ENCODE measurements at regions not wholly inside any gene's neighbourhood (a gene's known extent, or its start where the extent isn't known, plus 50 kb on each side); places are given as distances from the start of the nearest gene placed in this dataset.

GRCh38 chr10:109156396-109156795 lies 766.9 kb downstream of the XPNPEP1 start:
- H3K27me3 ChIP-seq (ENCODE audit: control insufficient read depth, insufficient read depth, low read length) = no peaks in the 10 kb centered on the region
- DNase-seq (ENCODE audit: low read depth, low spot score) = no peak
- H3K27ac ChIP-seq (ENCODE audit: low read length) = no peak overlapping the region
- H3K4me1 ChIP-seq (ENCODE audit: control insufficient read depth, insufficient read depth, low read length) = no peaks in the 10 kb centered on the region
- no peaks in the 10 kb centered on the region for H3K36me3 ChIP-seq (ENCODE audit: control insufficient read depth, insufficient read depth, low read length)
- no peaks in the 10 kb centered on the region; the same call in 1 of the 2 replicates for H3K9me3 ChIP-seq (ENCODE audit: control insufficient read depth, insufficient read depth, low read length)
- no peak overlapping the region for H3K4me3 ChIP-seq (ENCODE audit: low read length)
- WGBS (ENCODE audit: insufficient coverage, insufficient read length) = no CpG with 5 or more reads among the region's 3 CpGs

- H3K27ac ChIP-seq (ENCODE audit: low read length) = no peak overlapping the region
- H3K36me3 ChIP-seq (ENCODE audit: control insufficient read depth, insufficient read depth, low read length) = no peaks in the 10 kb centered on the region
- H3K4me3 ChIP-seq (ENCODE audit: low read length) = no peak overlapping the region
- no peaks in the 10 kb centered on the region; the same call in 1 of the 2 replicates for H3K9me3 ChIP-seq (ENCODE audit: control insufficient read depth, insufficient read depth, low read length)
- no peak for DNase-seq (ENCODE audit: low read depth, low spot score)
- no peaks in the 10 kb centered on the region for H3K27me3 ChIP-seq (ENCODE audit: control insufficient read depth, insufficient read depth, low read length)
- no peaks in the 10 kb centered on the region for H3K4me1 ChIP-seq (ENCODE audit: control insufficient read depth, insufficient read depth, low read length)
These were observed 773.5 kb downstream of the XPNPEP1 start for GRCh38 chr10:109149666-109150350.

GRCh38 chr10:109127363-109127762 lies 795.9 kb downstream of the XPNPEP1 start:
- WGBS (ENCODE audit: insufficient coverage, insufficient read length) = no CpG with 5 or more reads among the region's 1 CpG

GRCh38 chr10:109126541-109126940 lies 796.8 kb downstream of the XPNPEP1 start:
- no peak for DNase-seq (ENCODE audit: low read depth, low spot score)
- no peaks in the 10 kb centered on the region for H3K27me3 ChIP-seq (ENCODE audit: control insufficient read depth, insufficient read depth, low read length)
- no CpG with 5 or more reads among the region's 3 CpGs for WGBS (ENCODE audit: insufficient coverage, insufficient read length)
- no peak overlapping the region for H3K27ac ChIP-seq (ENCODE audit: low read length)
- H3K4me3 ChIP-seq (ENCODE audit: low read length) = no peak overlapping the region
- no peaks in the 10 kb centered on the region for H3K4me1 ChIP-seq (ENCODE audit: control insufficient read depth, insufficient read depth, low read length)
- no peaks in the 10 kb centered on the region; the same call in 1 of the 2 replicates for H3K9me3 ChIP-seq (ENCODE audit: control insufficient read depth, insufficient read depth, low read length)
- H3K36me3 ChIP-seq (ENCODE audit: control insufficient read depth, insufficient read depth, low read length) = no peaks in the 10 kb centered on the region

More at GRCh38 chr10:109127363-109127762, 795.9 kb downstream of the XPNPEP1 start:
- Histone ChIP-seq H3K4me3 (ENCODE audit: low read length) (no peak overlapping the region), H3K27ac (ENCODE audit: low read length) (no peak overlapping the region), H3K9me3 (ENCODE audit: control insufficient read depth, insufficient read depth, low read length) (peaks cover 2% of the 10 kb centered on the region), H3K27me3 (ENCODE audit: control insufficient read depth, insufficient read depth, low read length) (no peaks in the 10 kb centered on the region), H3K4me1 (ENCODE audit: control insufficient read depth, insufficient read depth, low read length) (no peaks in the 10 kb centered on the region), H3K36me3 (ENCODE audit: control insufficient read depth, insufficient read depth, low read length) (no peaks in the 10 kb centered on the region)
- DNase-seq (ENCODE audit: low read depth, low spot score) = no peak

- DNase-seq (ENCODE audit: low read depth, low spot score) = no peak
- H3K27me3 ChIP-seq (ENCODE audit: control insufficient read depth, insufficient read depth, low read length) = no peaks in the 10 kb centered on the region
- no peak overlapping the region for H3K27ac ChIP-seq (ENCODE audit: low read length)
- no peak overlapping the region for H3K4me3 ChIP-seq (ENCODE audit: low read length)
- no peaks in the 10 kb centered on the region for H3K36me3 ChIP-seq (ENCODE audit: control insufficient read depth, insufficient read depth, low read length)
- no peaks in the 10 kb centered on the region for H3K4me1 ChIP-seq (ENCODE audit: control insufficient read depth, insufficient read depth, low read length)
- WGBS (ENCODE audit: insufficient coverage, insufficient read length) = no CpG with 5 or more reads among the region's 1 CpG
- no peaks in the 10 kb centered on the region; the same call in 1 of the 2 replicates for H3K9me3 ChIP-seq (ENCODE audit: control insufficient read depth, insufficient read depth, low read length)
These were observed 797.3 kb downstream of the XPNPEP1 start for GRCh38 chr10:109126016-109126415.

- Histone ChIP-seq H3K36me3 (ENCODE audit: control insufficient read depth, insufficient read depth, low read length) (no peaks in the 10 kb centered on the region), H3K4me1 (ENCODE audit: control insufficient read depth, insufficient read depth, low read length) (no peaks in the 10 kb centered on the region), H3K27ac (ENCODE audit: low read length) (no peak overlapping the region), H3K9me3 (ENCODE audit: control insufficient read depth, insufficient read depth, low read length) (peaks cover 1% of the 10 kb centered on the region), H3K27me3 (ENCODE audit: control insufficient read depth, insufficient read depth, low read length) (no peaks in the 10 kb centered on the region), H3K4me3 (ENCODE audit: low read length) (no peak overlapping the region)
- DNase-seq (ENCODE audit: low read depth, low spot score) = no peak
- no CpG with 5 or more reads among the region's 2 CpGs for WGBS (ENCODE audit: insufficient coverage, insufficient read length)
These were observed 808.1 kb downstream of the XPNPEP1 start for GRCh38 chr10:109115179-109115578.

- Histone ChIP-seq H3K36me3 (ENCODE audit: control insufficient read depth, insufficient read depth, low read length) (no peaks in the 10 kb centered on the region), H3K4me3 (ENCODE audit: low read length) (no peak overlapping the region), H3K9me3 (ENCODE audit: control insufficient read depth, insufficient read depth, low read length) (peaks cover 1% of the 10 kb centered on the region), H3K27me3 (ENCODE audit: control insufficient read depth, insufficient read depth, low read length) (no peaks in the 10 kb centered on the region), H3K27ac (ENCODE audit: low read length) (no peak overlapping the region), H3K4me1 (ENCODE audit: control insufficient read depth, insufficient read depth, low read length) (no peaks in the 10 kb centered on the region)
- DNase-seq (ENCODE audit: low read depth, low spot score) = no peak
- WGBS (ENCODE audit: insufficient coverage, insufficient read length) = no CpG with 5 or more reads among the region's 2 CpGs
These were observed 808.7 kb downstream of the XPNPEP1 start for GRCh38 chr10:109114579-109114978.

- H3K27ac ChIP-seq (ENCODE audit: low read length) = no peak overlapping the region
- H3K27me3 ChIP-seq (ENCODE audit: control insufficient read depth, insufficient read depth, low read length) = no peaks in the 10 kb centered on the region
- no peak overlapping the region for H3K4me3 ChIP-seq (ENCODE audit: low read length)
- H3K4me1 ChIP-seq (ENCODE audit: control insufficient read depth, insufficient read depth, low read length) = no peaks in the 10 kb centered on the region
- DNase-seq (ENCODE audit: low read depth, low spot score) = no peak
- no peaks in the 10 kb centered on the region for H3K36me3 ChIP-seq (ENCODE audit: control insufficient read depth, insufficient read depth, low read length)
- no peaks in the 10 kb centered on the region; the same call in 1 of the 2 replicates for H3K9me3 ChIP-seq (ENCODE audit: control insufficient read depth, insufficient read depth, low read length)
These were observed 816.7 kb downstream of the XPNPEP1 start for GRCh38 chr10:109106604-109107003.

GRCh38 chr10:109105725-109106124 lies 817.6 kb downstream of the XPNPEP1 start:
- H3K4me3 ChIP-seq (ENCODE audit: low read length) = no peak overlapping the region
- H3K4me1 ChIP-seq (ENCODE audit: control insufficient read depth, insufficient read depth, low read length) = no peaks in the 10 kb centered on the region
- no peaks in the 10 kb centered on the region for H3K36me3 ChIP-seq (ENCODE audit: control insufficient read depth, insufficient read depth, low read length)
- WGBS (ENCODE audit: insufficient coverage, insufficient read length) = no CpG with 5 or more reads among the region's 2 CpGs
- DNase-seq (ENCODE audit: low read depth, low spot score) = no peak
- no peaks in the 10 kb centered on the region; the same call in 1 of the 2 replicates for H3K9me3 ChIP-seq (ENCODE audit: control insufficient read depth, insufficient read depth, low read length)
- H3K27ac ChIP-seq (ENCODE audit: low read length) = no peak overlapping the region
- H3K27me3 ChIP-seq (ENCODE audit: control insufficient read depth, insufficient read depth, low read length) = no peaks in the 10 kb centered on the region

- no peak for DNase-seq (ENCODE audit: low read depth, low spot score)
- no peak overlapping the region for H3K4me3 ChIP-seq (ENCODE audit: low read length)
- no peaks in the 10 kb centered on the region for H3K36me3 ChIP-seq (ENCODE audit: control insufficient read depth, insufficient read depth, low read length)
- H3K4me1 ChIP-seq (ENCODE audit: control insufficient read depth, insufficient read depth, low read length) = no peaks in the 10 kb centered on the region
- H3K27ac ChIP-seq (ENCODE audit: low read length) = no peak overlapping the region
- no peaks in the 10 kb centered on the region; the same call in 1 of the 2 replicates for H3K9me3 ChIP-seq (ENCODE audit: control insufficient read depth, insufficient read depth, low read length)
- WGBS (ENCODE audit: insufficient coverage, insufficient read length) = no CpG with 5 or more reads among the region's 2 CpGs
- no peaks in the 10 kb centered on the region for H3K27me3 ChIP-seq (ENCODE audit: control insufficient read depth, insufficient read depth, low read length)
These were observed 818.5 kb downstream of the XPNPEP1 start for GRCh38 chr10:109104806-109105205.

GRCh38 chr10:109103278-109103677 lies 820.0 kb downstream of the XPNPEP1 start:
- Histone ChIP-seq H3K4me3 (ENCODE audit: low read length) (no peak overlapping the region), H3K4me1 (ENCODE audit: control insufficient read depth, insufficient read depth, low read length) (no peaks in the 10 kb centered on the region), H3K9me3 (ENCODE audit: control insufficient read depth, insufficient read depth, low read length) (no peaks in the 10 kb centered on the region; the same call in 1 of the 2 replicates), H3K36me3 (ENCODE audit: control insufficient read depth, insufficient read depth, low read length) (no peaks in the 10 kb centered on the region), H3K27ac (ENCODE audit: low read length) (no peak overlapping the region), H3K27me3 (ENCODE audit: control insufficient read depth, insufficient read depth, low read length) (no peaks in the 10 kb centered on the region)
- no CpG with 5 or more reads among the region's 2 CpGs for WGBS (ENCODE audit: insufficient coverage, insufficient read length)
- no peak for DNase-seq (ENCODE audit: low read depth, low spot score)
